ENCODE measurements at regions not wholly inside any gene's neighbourhood (a gene's known extent, or its start where the extent isn't known, plus 50 kb on each side); places are given as distances from the start of the nearest gene placed in this dataset.

DNA sequence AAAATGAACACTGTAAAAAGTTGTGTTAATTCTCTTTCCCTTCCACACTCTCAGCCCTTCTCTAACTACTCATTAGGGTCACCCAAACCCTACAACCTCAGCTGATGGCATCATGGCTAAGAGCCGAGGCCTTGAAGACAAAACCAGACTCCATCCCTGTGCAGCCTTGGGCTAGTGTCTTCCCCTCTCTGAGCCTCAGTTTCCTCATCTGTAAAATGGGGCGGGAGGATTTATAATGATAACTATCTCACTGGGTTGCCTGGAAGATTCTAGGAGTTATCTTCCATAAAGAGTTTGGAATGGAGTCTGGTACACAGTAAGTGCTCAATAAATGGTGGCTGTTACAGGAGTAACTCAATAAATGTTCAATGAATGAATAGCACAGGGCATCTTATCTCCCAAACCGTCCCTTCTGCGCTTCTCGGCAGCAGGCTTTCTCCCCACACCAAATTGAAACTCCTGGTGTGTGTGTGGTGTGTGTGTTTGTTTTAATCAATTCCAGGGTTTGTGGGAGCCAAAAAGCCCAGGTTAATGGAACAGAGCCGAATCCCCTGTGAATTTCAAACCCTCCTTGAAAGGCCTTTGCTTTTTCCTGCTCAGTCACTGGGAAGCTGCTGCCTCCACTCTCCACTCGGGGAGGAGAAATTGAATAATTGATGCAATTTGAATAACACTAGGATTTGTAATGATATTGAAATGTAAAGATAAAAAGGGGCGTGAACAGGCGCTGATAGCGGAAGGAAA lies 61.2 kb upstream of the FAM222A start:
- no peak overlapping the region for H3K27ac Mint-ChIP-seq
- H3K36me3 ChIP-seq (ENCODE audit: control insufficient read depth, insufficient read depth, low read length): no peaks in the 10 kb centered on the region
- H3K4me3 Mint-ChIP-seq: no peak overlapping the region
- H3K4me3 ChIP-seq (ENCODE audit: low read length): no peak overlapping the region
- DNase-seq: no peak
- TF ChIP-seq, protein P1, sequence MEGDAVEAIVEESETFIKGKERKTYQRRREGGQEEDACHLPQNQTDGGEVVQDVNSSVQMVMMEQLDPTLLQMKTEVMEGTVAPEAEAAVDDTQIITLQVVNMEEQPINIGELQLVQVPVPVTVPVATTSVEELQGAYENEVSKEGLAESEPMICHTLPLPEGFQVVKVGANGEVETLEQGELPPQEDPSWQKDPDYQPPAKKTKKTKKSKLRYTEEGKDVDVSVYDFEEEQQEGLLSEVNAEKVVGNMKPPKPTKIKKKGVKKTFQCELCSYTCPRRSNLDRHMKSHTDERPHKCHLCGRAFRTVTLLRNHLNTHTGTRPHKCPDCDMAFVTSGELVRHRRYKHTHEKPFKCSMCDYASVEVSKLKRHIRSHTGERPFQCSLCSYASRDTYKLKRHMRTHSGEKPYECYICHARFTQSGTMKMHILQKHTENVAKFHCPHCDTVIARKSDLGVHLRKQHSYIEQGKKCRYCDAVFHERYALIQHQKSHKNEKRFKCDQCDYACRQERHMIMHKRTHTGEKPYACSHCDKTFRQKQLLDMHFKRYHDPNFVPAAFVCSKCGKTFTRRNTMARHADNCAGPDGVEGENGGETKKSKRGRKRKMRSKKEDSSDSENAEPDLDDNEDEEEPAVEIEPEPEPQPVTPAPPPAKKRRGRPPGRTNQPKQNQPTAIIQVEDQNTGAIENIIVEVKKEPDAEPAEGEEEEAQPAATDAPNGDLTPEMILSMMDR (conservative IDR thresholded peaks at IDR 0.05): no peak
- H3K9ac ChIP-seq (ENCODE audit: extremely low read depth, low read length, poor library complexity, severe bottlenecking): no peak overlapping the region
- H3K9me3 ChIP-seq (ENCODE audit: control insufficient read depth, low read length): no peaks in the 10 kb centered on the region
- no peaks in the 10 kb centered on the region for H3K9me3 Mint-ChIP-seq
- H3K27ac ChIP-seq (ENCODE audit: low read depth, low read length): no peak overlapping the region
- no peaks in the 10 kb centered on the region for H3K36me3 Mint-ChIP-seq (ENCODE audit: low read depth)
- 64 to 88% methylated on average over 4 to 9 of the region's 10 CpGs for WGBS, 2 experiments (ENCODE audit: insufficient coverage in 1 of 2, insufficient read length in 1 of 2)
- H3K27me3 ChIP-seq (ENCODE audit: control insufficient read depth, insufficient read depth, low read length, poor library complexity, severe bottlenecking): no peaks in the 10 kb centered on the region
- peaks cover 6% of the 10 kb centered on the region for H3K4me1 Mint-ChIP-seq
- H3K4me1 ChIP-seq (ENCODE audit: control insufficient read depth, insufficient read depth, low read length): no peaks in the 10 kb centered on the region
- peaks cover 3% of the 10 kb centered on the region for H3K27me3 Mint-ChIP-seq (ENCODE audit: insufficient read depth)

DNA sequence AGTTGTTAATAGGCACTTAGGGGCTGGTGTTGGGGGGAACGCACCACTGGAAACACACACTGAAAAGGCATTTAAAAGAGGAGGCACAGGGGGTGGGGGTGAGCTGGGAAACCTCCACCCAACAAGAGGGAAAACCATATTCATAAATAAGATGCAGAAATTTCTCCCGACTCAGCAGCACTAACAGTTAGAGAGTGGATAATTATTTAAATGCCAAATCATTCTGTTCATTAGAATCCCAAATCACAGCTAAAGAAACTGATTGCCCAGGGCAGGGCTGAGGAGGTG lies 60.7 kb upstream of the FAM222A start:
- WGBS, 2 experiments (ENCODE audit: insufficient coverage in 1 of 2, insufficient read length in 1 of 2): 78% methylated on average over 1 of the region's 2 CpGs; no CpG with 5 or more reads in 1 of the 2 experiments
- TF ChIP-seq, protein P1 (conservative IDR thresholded peaks at IDR 0.05): no peak

GRCh38 chr12:109653890-109654289 lies 59.7 kb upstream of the FAM222A start:
- no peak overlapping the region for H3K27ac ChIP-seq (ENCODE audit: low read depth, low read length)
- Mint-ChIP-seq H3K27me3 (ENCODE audit: insufficient read depth) (peaks cover 4% of the 10 kb centered on the region), H3K4me3 (no peak overlapping the region), H3K4me1 (peaks cover 4% of the 10 kb centered on the region), H3K9me3 (no peaks in the 10 kb centered on the region), H3K36me3 (ENCODE audit: low read depth) (no peaks in the 10 kb centered on the region), H3K27ac (no peak overlapping the region)
- DNase-seq: no peak
- no peaks in the 10 kb centered on the region for H3K9me3 ChIP-seq (ENCODE audit: control insufficient read depth, low read length)
- no peak overlapping the region for H3K9ac ChIP-seq (ENCODE audit: extremely low read depth, low read length, poor library complexity, severe bottlenecking)
- no peaks in the 10 kb centered on the region for H3K36me3 ChIP-seq (ENCODE audit: control insufficient read depth, insufficient read depth, low read length)
- H3K27me3 ChIP-seq (ENCODE audit: control insufficient read depth, insufficient read depth, low read length, poor library complexity, severe bottlenecking): no peaks in the 10 kb centered on the region
- WGBS, 2 experiments (ENCODE audit: insufficient coverage in 1 of 2, insufficient read length in 1 of 2): 88 to 95% methylated on average over 4 to 7 of the region's 7 CpGs
- TF ChIP-seq, protein P1 (conservative IDR thresholded peaks at IDR 0.05): no peak
- H3K4me1 ChIP-seq (ENCODE audit: control insufficient read depth, insufficient read depth, low read length): no peaks in the 10 kb centered on the region
- H3K4me3 ChIP-seq (ENCODE audit: low read length): no peak overlapping the region

More for the DNA sequence above, 60.7 kb upstream of the FAM222A start:
- DNase-seq: no peak
- no peaks in the 10 kb centered on the region for H3K27me3 ChIP-seq (ENCODE audit: control insufficient read depth, insufficient read depth, low read length, poor library complexity, severe bottlenecking)
- no peak overlapping the region for H3K27ac ChIP-seq (ENCODE audit: low read depth, low read length)
- Mint-ChIP-seq H3K36me3 (ENCODE audit: low read depth) (no peaks in the 10 kb centered on the region), H3K4me1 (peaks cover 6% of the 10 kb centered on the region), H3K9me3 (no peaks in the 10 kb centered on the region), H3K27me3 (ENCODE audit: insufficient read depth) (peaks cover 4% of the 10 kb centered on the region), H3K4me3 (no peak overlapping the region), H3K27ac (no peak overlapping the region)
- H3K36me3 ChIP-seq (ENCODE audit: control insufficient read depth, insufficient read depth, low read length): no peaks in the 10 kb centered on the region
- no peaks in the 10 kb centered on the region for H3K4me1 ChIP-seq (ENCODE audit: control insufficient read depth, insufficient read depth, low read length)
- no peaks in the 10 kb centered on the region for H3K9me3 ChIP-seq (ENCODE audit: control insufficient read depth, low read length)
- H3K9ac ChIP-seq (ENCODE audit: extremely low read depth, low read length, poor library complexity, severe bottlenecking): no peak overlapping the region
- no peak overlapping the region for H3K4me3 ChIP-seq (ENCODE audit: low read length)
